Breast epithelium (tissue), 3 donors: ENCODE measurements at regions not wholly inside any gene's neighbourhood (a gene's known extent, or its start where the extent isn't known, plus 50 kb on each side); places are given as distances from the start of the nearest gene placed in this dataset.

ENCODE experiments used
- CTCF ChIP-seq, 3 donors: fragments of 450-650 bp; IDR thresholded peaks; one replicate each; pipeline ENCODE4 v1.5.1; 2016 to 2017; ENCODE audit warnings: antibody characterized with exemption in 3 of 3, mild to moderate bottlenecking in 3 of 3, moderate library complexity in 3 of 3
- POLR2AphosphoS5 ChIP-seq, 3 donors: sonication (generic); formaldehyde crosslinking; IDR thresholded peaks; one replicate each; pipeline ENCODE4 v1.6.1; 2017; ENCODE audit warnings: antibody characterized with exemption in 3 of 3

GRCh38 chr16:58801838-58802237, 67.7 kb upstream of the GOT2 start:
- TF ChIP-seq CTCF (IDR thresholded peaks at IDR 0.05), result no peak
- no peak for TF ChIP-seq POLR2AphosphoS5 (IDR thresholded peaks at IDR 0.05)
